ENCODE measurements at regions not wholly inside any gene's neighbourhood (a gene's known extent, or its start where the extent isn't known, plus 50 kb on each side); places are given as distances from the start of the nearest gene placed in this dataset.

DNA sequence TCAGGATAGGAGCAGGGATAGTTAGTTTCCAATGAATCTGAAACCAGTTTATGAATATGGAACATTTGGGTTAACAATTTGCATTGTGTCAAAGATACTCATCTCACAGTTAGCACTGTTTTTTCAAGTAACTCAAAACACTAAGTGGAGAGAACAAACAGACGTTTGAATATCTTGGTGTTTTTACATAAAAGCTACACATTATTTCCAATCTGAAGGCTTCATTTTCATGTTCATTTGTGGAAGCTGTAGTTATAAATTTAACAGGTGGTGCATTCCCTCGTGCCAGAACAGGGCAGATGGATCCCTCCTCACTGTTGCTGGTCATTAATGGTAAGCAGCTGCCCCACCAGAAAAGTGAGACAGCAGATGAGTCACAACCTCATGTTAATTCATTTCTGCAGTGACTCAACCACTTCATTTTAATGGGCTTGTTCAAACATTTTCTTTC is 286.9 kb downstream of the TMX3 start:
- no peak for DNase-seq (ENCODE audit: low spot score)
- TF ChIP-seq, protein P1, sequence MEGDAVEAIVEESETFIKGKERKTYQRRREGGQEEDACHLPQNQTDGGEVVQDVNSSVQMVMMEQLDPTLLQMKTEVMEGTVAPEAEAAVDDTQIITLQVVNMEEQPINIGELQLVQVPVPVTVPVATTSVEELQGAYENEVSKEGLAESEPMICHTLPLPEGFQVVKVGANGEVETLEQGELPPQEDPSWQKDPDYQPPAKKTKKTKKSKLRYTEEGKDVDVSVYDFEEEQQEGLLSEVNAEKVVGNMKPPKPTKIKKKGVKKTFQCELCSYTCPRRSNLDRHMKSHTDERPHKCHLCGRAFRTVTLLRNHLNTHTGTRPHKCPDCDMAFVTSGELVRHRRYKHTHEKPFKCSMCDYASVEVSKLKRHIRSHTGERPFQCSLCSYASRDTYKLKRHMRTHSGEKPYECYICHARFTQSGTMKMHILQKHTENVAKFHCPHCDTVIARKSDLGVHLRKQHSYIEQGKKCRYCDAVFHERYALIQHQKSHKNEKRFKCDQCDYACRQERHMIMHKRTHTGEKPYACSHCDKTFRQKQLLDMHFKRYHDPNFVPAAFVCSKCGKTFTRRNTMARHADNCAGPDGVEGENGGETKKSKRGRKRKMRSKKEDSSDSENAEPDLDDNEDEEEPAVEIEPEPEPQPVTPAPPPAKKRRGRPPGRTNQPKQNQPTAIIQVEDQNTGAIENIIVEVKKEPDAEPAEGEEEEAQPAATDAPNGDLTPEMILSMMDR (IDR thresholded peaks at IDR 0.05; ENCODE audit: extremely low read depth, missing control alignments) = no peak

GRCh38 chr18:68426731-68427315 is 288.1 kb downstream of the TMX3 start:
- no peak for DNase-seq (ENCODE audit: low spot score)
- TF ChIP-seq, protein P1 (IDR thresholded peaks at IDR 0.05; ENCODE audit: extremely low read depth, missing control alignments) = no peak

GRCh38 chr18:68418881-68419280 is 296.0 kb downstream of the TMX3 start:
- TF ChIP-seq, protein P1 (IDR thresholded peaks at IDR 0.05; ENCODE audit: extremely low read depth, missing control alignments) = no peak
- DNase-seq (ENCODE audit: low spot score) = no peak

DNA sequence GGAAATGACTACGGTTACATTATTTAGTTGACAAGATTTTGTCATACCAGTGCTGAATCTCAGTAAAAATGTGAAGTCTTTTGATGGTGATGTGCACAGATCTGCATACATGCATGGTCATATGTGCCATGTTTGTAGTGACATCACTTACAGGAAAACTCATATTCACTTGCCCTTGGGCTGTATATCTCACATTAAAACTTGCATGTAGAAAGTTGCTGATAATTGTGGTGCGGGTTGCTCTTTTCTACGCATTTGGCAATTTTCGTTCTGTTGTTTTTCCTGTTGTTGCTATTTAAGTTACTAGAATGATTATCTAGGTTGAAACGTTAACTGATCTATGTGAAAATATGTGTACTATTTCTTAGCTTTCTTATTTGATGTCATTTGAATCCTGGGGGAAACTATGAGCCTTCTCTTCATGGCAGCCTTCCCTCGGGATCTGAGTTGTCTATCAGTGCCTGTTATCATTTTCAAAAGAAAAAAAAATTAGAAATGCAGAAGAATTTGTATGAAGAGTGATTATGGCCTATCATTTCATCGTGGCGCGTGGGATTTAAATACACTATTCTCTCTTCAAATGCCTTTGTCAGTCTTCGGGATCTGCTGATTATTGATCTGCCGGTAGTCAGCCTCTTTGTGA is 296.6 kb downstream of the TMX3 start:
- no peak for DNase-seq (ENCODE audit: low spot score)
- TF ChIP-seq, protein P1 (IDR thresholded peaks at IDR 0.05; ENCODE audit: extremely low read depth, missing control alignments) = no peak

GRCh38 chr18:68417826-68418225 is 297.1 kb downstream of the TMX3 start:
- TF ChIP-seq, protein P1 (IDR thresholded peaks at IDR 0.05; ENCODE audit: extremely low read depth, missing control alignments) = no peak
- no peak for DNase-seq (ENCODE audit: low spot score)

DNA sequence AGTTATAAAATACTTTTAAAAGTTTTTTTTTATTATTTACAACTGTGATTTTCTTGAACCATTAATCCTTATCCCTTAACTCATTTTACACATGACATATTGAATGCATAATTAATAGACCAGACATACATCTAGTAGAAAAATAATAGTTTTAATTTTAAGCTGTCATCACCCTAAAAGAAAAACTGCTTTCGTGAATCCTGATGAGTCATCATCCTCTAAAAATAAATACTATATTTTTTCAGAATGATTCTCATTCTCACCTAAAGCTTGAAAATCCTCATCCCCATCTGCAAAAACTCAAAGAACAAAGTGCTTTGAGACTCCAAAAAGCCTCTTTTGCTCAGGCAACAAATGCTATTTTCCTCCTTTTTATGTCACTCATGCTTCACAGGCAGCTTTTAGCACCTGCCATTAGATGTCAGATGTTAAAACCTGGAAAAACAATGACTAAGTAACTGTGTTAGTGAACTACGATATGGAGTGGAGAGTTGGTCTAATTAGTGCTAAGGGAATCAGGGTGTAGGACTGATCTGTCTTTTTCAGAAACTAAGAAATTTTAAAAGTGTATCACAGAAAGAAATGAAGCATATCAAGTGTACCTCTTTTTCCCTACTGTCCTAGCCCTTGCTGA is 297.6 kb downstream of the TMX3 start:
- DNase-seq (ENCODE audit: low spot score) = no peak
- TF ChIP-seq, protein P1 (IDR thresholded peaks at IDR 0.05; ENCODE audit: extremely low read depth, missing control alignments) = no peak

- DNase-seq (ENCODE audit: low spot score) = no peak
- TF ChIP-seq, protein P1 (IDR thresholded peaks at IDR 0.05; ENCODE audit: extremely low read depth, missing control alignments) = no peak
These were observed 300.5 kb downstream of the TMX3 start for GRCh38 chr18:68414407-68414806.
